NCI-H2107 treated with DMSO at 0.1 percent for 48 hours (cell line): ENCODE measurements at regions not wholly inside any gene's neighbourhood (a gene's known extent, or its start where the extent isn't known, plus 50 kb on each side); places are given as distances from the start of the nearest gene placed in this dataset.
"Not testable (repeated sequence)": the region's sequence is repeated elsewhere in the genome, so short reads cannot be mapped to it uniquely, and the experiment has no call there.

Experiments
- DNase-seq: peaks from one replicate; lab custom pipeline; 2025; ENCODE audit not compliant: unreplicated experiment; lab: John Stamatoyannopoulos, UW

DNA sequence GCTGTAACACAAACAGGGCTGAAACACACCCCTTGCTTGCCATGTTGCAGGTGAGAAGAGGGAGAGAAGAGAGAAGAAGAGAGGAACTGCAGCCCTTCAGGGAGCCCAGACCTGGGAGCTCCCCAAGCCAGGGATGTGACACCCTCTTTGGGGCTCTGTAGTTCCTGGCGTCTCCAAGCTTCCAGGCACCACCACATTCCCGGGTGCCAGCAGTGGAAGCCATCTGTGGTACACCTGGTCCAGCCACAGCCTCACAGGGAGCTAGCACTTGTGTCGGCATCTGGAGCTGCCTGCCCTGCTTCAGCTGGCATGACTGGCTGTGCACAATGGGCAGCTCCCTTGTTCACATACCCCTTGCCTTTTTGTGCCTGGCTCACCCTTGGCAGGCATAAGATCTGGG is 182.1 kb downstream of the DEPDC1B start:
- no peak for DNase-seq

DNA sequence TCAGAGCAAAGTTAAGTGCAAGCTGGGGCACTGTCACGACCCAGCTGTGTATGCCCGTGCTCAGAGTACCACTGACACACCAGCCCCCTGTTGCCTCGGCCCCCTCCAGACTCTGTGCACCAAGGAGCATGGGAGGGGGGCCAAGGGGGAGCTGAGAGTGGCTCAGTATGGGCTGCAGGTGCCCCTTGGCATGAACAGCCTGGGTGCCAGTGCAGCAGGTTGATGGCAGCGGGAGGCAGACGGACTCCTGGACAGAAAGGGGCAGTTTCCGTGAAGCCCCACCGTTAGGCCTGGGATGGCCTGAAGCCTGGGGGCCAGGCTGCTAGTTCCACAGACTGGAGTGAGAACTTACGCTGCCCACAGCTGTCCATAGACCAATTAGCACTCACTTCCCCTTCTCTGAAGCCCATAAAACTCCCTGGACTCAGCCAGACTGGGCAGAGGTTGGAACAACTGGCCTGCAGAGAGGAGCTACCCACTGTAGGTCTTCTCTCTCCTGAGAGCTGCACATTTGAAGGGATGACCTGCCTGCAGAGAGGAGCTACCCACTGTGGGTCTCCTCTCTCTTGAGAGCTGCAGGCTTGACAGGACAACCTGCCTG is 182.8 kb downstream of the DEPDC1B start:
- DNase-seq, result no peak

GRCh38 chr5:60516688-60517087 is 183.3 kb downstream of the DEPDC1B start:
- DNase-seq, result no peak

DNA sequence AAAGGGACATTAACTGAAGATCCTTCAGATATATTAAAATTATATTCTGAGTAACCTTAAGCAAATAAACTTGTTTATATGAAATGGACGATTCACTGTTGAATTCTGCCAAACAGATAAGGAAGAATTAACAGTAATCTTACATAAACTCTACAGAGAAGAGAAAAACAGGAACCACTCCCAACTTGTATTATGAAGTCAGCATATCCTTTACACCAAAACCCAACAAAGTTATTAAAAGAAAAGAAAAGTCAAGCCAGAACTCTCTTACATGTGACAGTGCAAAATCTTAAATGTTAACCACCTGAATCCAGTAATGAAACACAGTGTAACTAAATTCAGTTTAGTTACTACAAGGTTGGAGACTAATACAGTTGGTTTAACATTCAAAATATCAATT is 185.8 kb downstream of the DEPDC1B start:
- no peak for DNase-seq

DNA sequence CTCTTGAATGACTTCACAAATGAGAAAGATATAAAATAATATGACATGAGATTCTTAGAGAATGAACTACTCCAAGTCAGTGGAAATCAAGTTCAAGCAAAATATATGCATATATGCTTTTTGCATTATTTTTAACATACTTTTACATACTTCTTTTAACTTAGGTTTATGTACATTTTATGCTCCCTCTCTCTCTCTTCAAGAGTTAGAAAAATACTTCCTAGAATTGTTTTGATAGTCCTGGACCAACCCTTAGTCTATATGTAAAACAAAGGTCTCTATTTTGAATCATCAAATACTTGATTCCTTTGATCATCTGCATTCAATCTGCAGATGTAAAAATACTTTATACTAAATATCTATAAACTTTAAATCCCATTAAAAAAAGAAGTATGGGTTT is 187.8 kb downstream of the DEPDC1B start:
- DNase-seq, result no peak

- no peak for DNase-seq
These were observed 189.3 kb downstream of the DEPDC1B start for GRCh38 chr5:60510663-60511062.

GRCh38 chr5:60510049-60510448 is 189.9 kb downstream of the DEPDC1B start:
- no peak for DNase-seq

- no peak for DNase-seq
These were observed 190.4 kb downstream of the DEPDC1B start for GRCh38 chr5:60509519-60509918.

GRCh38 chr5:60507687-60508086 is 192.3 kb downstream of the DEPDC1B start:
- no peak for DNase-seq

DNA sequence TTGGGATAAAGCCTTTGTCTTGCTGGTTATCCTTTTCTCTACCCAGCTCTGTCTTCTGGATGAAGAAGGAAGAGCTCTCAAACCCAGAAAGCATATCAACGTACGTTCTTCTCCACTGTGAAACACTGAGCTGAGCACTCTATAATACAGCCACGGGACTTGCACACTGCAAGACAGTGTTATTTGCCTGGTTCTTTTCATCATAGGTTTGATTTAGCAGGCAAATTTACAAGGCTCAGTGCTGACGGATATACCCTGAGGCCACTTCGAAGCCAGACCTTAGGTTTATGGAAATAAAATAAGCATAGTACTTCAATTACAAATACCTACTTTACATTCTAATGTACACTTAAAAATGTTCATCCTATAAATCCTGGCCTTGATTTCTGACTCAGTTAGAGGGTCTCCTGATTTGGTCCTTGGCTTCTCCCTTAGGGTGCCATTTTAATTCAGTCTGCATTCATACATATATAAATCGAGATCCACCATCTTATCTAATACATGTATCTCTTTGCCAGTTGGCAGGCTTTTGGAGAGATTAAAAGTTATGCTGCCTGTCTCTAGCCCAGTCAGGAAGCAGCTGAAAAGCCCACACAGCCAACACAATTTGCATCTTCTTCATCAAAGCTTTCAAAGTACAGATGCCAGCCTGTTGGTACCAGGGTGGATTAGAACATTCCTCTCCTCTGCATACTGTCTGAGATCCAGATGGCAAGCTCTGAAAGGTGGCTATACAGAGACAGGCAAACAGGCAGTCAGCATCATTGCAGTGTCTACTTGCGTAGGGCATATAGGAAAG is 194.4 kb downstream of the DEPDC1B start:
- DNase-seq, result no peak

- DNase-seq, result no peak
These were observed 195.6 kb downstream of the DEPDC1B start for GRCh38 chr5:60504342-60504741.

DNA sequence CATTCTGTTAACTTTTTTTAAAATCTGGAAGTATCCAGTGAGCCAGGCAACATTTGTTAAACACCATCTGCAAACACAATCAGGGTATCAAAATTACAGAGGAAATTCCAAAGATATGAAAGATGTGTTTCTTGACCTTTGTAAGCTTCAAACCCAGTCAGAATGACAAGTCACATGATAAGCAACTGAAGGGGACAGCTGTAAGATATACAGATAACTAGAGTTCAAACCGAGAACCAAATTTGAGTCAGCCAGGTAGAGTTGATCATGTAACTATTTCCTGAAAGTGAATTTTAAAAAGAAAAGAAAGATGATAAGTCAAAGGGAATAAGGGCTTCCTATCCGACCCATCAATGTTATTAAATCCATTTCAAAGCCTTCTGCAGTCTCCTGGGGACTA is 196.2 kb downstream of the DEPDC1B start:
- no peak for DNase-seq

GRCh38 chr5:60497706-60498500 is 202.1 kb downstream of the DEPDC1B start:
- no peak for DNase-seq

DNA sequence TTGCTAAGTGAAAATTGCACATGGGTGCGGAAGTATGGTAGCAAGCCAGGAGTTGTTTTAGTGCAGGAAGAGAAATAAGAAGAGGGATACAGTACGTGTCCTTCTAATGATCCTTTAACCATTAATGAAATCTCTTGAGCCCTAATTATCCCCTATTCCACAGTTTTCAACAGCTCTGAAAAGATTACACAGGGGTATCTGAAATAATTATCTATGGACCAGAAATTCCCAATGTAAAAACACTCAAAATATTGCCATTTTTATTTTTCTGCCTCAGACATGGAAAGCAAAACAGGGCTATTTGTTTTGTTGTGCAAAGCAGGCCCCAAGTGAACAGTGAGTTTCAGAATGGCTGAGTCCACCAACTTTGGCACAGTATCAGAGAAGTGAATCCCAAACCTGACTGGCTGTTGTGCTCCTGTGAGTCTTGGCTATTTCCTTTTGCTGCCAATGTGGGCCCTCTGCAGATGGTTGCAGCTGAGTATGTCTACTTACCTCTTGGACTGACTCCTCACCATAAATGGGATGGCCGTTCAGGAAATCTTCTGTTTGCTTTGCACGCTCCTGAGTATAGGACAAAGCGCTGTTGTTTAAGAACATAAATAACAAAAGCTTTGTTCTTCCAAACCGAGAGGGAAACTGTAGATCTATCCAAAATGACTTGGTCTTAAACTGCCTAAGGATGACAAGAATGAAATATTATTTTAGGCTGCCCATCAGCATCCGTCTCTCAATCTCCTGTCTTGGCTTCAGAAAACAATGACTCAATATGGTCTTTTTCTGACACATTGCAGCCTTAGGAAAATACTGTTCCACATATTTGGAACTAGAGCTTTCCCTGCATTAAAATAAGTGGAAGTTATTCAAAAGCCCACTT is 204.1 kb downstream of the DEPDC1B start:
- DNase-seq, result no peak

DNA sequence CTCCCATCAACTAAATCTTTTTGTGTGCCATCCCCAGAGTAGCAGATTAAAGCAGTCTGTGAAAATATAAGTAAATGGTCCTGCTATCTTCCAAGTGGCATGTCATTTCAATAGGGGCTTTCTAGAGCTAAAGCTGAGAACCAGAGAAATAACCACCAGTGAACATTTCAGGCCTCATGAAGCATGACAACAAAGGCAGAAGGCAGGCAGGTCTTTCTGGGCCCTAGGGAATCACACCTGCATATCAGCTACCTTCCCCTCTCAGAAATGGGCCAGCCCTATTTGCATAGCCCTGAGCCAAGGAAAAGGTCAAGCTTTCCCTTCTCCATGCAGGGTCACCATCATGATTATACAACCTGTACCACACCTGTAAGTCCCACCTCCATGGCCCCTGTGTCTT is 205.3 kb downstream of the DEPDC1B start:
- no peak for DNase-seq

GRCh38 chr5:60494144-60494543 is 205.8 kb downstream of the DEPDC1B start:
- DNase-seq, result no peak

GRCh38 chr5:60493372-60493771 is 206.6 kb downstream of the DEPDC1B start:
- DNase-seq, result no peak

- no peak for DNase-seq
These were observed 207.0 kb downstream of the DEPDC1B start for GRCh38 chr5:60492958-60493357.

GRCh38 chr5:60492358-60492757 is 207.6 kb downstream of the DEPDC1B start:
- not testable (repeated sequence) for DNase-seq

GRCh38 chr5:60490597-60491166 is 209.3 kb downstream of the DEPDC1B start:
- no peak for DNase-seq

DNA sequence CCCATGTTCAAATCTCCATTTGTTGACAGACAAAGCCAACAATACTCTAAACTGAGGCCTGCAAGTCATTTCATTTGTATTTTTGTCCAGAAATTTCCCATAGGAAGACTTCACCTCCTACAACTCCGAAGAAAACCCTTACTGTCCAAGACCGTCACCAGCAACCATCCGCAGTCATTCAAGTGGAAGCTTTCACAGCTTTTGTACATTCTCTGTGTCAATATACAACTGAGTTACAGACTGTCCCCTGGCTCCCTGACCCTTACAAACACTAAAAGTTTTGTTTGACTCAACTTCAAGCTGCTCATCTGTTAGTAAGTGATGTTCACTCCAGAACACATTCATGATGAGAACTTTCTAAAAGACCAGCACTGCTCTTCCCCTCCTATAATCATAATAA is 210.1 kb downstream of the DEPDC1B start:
- DNase-seq, result no peak
